ENCODE measurements at regions not wholly inside any gene's neighbourhood (a gene's known extent, or its start where the extent isn't known, plus 50 kb on each side); places are given as distances from the start of the nearest gene placed in this dataset.

DNA sequence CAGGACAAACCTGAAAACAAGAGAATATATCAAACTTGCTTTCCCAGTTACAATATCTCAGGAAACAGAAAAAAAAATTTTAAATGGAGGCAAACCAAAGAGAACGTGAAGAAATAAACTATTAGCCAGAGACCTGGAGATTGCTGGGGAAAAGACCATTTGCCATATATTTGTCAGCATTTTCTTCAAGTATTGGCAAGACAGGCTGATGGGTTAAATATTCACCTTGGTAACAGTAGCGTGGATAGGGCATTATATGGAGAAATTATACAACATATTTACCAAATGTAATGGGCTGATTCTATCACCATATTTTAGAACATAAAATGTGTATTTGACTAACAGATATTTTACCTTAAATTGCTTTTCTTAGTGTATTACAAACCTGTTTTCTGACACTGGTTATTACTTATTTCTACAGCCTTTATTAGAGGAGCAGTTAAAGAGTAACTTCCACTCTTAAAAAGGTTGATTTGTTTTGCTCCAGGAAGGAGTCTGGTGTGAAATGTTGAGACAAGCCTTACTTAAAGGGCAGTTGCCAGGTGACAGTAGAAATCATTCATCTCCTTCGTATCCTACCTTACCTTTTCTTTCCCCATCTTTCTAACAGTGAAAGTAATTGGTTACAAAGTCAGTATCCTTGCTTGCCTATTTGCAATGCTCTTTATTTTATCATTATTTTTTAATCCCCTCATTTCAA is 575.5 kb downstream of the GBA3 start:
- DNase-seq (ENCODE audit: low read depth, low spot score): no peak

DNA sequence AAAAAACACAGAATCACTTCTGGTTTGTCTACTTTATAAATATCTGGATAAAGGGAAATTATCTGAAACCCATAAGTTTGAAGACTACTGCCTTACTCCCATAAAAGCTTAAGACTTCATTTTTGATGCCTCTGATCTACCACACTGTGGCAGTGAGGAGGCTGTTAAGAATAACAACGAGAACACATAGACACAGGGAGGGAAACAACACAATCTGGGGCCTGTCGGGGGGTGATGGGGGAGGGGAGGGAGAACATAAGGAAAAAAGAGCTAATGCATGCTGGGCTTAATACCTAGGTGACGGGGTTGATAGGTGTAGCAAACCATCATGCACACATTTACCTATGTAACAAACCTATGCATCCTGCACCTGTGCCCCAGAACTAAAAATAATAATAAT is 573.7 kb downstream of the GBA3 start:
- DNase-seq (ENCODE audit: low read depth, low spot score): no peak

DNA sequence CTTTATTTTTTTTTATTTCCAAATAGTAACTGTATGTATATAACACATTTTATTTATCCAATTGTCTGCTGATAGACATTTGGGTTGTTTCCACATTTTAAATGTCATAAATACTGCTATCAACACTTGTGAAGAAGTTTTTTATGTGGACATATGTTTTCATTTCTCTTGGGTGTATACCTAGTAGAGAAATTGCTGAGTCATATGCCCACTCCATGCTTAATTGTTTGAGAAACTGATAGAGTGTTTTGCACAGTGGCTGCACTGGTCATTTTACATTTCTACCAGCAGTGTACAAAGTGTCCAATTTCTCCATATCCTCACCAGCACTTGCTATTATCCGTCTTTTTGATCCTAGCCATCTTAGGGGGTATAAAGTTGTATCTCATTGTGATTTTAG is 567.8 kb downstream of the GBA3 start:
- DNase-seq (ENCODE audit: low read depth, low spot score): no peak

DNA sequence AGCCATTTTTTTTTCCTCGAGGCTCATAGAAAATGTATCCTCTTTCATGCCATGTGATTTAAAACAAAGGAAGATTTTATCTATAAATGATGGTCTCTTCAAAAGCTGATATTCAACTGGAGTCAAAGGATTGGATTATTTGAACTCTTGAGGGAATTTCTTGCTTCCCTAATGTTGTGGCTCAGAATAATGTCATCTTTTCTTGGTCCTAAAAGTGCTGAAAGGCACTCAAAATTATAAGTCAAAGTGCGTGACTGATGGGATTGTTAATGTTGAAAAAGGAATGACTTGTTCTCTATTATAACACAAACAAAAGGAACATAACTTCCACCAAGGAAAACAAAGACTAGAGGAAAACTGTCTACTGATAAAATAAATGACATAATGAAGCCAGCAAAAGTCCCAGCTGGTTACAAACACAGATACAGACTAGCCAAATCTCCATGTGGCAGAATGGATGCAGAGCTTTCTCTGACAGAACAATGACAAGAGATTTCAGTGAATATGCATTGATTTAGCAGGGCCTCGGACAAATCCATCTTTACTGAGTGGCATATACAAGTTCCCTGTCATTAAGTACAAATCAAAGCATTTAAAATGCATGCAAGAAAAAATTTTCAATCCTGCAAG is 552.6 kb downstream of the GBA3 start:
- DNase-seq (ENCODE audit: low read depth, low spot score): no peak

DNA sequence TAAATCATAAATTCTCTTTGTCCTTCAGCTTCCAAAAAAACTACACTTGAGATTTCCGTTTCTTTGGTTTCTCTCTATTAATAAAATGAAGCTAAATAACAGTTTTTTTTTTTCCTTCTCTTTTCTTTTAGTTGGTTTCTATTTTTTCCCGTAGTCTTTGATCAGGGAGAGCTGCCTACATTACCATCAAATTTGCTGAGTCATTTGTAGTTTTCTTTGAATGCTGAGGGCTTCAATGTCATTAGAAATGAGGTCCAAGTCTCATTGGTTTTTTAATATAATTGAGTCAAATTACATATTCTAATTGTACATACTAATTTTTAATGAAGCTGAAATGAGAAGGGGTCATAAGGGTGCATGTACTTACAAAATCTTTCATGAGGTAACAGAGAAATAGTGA is 550.2 kb downstream of the GBA3 start:
- DNase-seq (ENCODE audit: low read depth, low spot score): no peak

DNA sequence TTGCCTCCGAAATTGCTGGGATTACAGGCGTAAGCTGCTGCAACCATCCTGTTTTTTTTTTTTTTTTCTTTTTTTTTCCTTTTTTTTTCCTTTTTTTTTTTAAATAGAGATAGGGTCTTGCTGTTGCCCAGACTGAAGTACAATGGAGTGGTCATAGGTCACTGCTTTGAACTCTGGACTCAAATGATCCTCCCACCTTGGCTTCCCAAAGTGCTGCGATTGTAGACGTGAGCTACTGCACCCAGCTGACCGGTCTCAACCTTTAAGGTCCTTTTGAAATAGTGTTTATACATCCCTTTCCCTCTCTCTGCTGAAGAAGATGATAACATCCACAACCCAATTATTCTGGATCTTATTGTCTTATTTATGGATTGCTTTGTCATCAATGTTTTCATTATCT is 548.7 kb downstream of the GBA3 start:
- no peak for DNase-seq (ENCODE audit: low read depth, low spot score)

DNA sequence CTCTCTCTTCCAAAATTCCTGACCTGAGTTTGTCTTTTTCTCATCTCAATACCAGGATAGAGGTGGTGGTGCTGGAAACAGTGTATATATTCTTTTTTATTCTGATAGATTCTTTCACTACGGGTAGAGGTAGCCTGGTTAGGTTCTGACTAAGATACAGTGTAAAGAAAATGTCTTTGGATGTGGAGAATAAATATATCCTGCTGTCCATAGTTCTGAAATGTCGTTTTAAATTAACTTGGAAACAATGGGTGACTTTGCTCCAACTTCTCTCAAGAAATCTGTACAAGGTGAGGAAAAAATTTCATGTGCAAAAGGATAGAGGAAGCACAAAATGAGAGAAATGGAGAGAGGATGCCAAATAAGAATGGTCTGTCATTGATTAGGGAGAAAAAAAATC is 546.1 kb downstream of the GBA3 start:
- no peak for DNase-seq (ENCODE audit: low read depth, low spot score)

DNA sequence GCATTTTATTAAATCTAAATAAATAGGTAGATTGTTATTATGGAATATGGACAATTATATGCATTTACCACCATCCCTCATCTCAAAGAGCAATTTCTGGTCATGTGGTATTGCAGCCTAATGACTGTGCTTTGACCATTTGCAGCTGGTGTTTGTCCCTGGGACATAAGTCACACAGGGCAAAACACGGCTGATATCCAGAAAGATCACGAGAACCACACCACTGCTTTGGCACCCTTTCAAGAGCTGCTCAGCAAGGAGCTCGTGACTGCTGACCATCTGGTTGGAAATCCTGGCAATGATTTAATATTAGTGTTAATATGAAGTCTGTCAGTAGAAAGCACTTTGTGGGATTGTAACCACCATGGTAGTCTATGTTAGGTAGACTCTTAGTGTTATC is 545.0 kb downstream of the GBA3 start:
- DNase-seq (ENCODE audit: low read depth, low spot score): no peak

DNA sequence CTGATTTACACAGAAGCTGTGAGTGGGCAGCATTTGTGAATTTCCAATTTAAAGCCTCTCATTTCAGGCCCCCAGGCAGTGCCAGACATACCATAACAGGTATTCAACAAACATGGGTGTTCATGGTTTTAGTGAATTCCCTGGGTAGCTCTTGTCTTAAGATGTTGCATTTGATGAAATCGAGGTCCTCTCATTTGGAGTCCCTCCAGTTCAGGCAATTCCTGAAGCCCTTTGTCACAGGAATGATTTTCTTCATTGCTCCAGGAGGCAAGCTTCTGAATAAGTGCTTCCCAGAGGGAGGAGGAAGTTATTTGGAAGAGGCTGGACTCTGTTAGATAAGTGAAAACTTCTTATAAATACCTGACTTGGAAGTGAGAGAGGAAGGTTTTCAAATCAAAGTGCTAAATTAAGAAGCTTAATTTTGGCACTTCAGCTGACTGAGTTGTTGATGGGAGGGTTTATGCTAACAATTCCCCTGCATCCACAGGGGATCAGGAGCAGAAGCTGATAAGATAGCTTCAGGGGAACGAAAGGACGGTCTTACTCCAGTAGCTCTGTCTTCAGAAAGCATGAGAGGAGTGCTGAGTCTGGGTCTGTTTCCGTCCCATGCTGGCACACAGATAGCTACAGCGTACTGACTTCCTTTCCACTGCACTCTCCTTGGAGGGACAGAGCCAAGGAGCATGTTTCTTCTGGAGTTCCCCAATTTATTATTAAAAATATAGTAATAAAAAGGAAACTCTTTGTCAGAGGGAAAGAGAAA is 543.1 kb downstream of the GBA3 start:
- peak; percentile 45 for DNase-seq (ENCODE audit: low read depth, low spot score)

DNA sequence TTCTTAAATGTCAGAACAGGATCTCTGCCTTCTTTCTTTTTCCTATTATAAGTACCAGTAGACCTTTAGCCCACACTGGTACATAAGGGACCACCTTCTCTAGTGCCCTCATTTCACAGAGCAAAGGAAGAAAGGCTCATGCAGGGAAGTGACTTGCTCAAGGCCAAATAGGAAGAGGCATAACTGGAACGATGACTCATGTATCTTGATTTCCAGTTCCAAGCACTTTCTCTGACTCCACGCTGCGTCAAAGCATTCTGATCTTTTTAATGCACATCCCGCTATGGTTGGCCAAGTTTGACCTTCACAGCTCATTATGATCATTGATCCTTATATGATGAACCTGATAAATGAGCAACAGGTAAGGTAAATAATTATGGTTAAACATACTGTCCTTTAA is 542.0 kb downstream of the GBA3 start:
- DNase-seq (ENCODE audit: low read depth, low spot score): no peak

DNA sequence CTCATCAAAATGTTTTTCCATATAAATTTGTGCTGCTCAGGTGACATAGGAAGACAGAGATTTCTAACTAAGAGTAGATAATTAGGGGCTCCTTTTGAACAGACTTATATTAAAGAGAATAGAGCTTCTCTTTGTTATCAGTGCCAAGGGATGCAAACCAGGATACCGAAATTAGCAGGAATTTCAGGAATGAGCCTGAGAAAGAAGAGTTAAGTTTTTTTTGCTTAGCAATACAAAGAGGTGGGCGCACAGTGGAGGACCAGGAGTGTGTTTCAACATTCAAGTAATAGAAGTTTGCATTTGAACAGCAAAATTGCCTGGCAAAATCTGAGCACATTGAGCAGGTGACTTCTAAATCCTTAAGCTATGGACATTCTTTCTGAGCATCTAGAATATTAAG is 541.3 kb downstream of the GBA3 start:
- peak; percentile 33 for DNase-seq (ENCODE audit: low read depth, low spot score)

DNA sequence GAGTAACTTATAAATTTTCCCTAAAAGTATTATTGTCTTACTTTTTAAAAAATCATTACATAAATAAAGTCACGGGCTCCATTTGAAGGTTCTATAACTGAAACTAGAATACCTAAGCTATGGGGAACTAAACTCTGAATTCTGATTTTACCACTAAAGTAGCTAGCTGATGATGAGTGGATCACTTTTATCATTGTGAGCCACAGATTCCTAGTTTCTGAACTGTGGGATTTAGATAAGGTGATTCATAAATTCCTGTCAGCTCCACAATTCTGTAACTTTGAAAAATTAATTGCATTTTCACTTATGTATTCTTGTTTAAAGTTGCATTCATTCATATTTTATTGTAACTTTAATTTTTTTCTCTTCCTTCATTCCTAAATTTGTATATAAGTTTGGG is 540.9 kb downstream of the GBA3 start:
- DNase-seq (ENCODE audit: low read depth, low spot score): no peak

DNA sequence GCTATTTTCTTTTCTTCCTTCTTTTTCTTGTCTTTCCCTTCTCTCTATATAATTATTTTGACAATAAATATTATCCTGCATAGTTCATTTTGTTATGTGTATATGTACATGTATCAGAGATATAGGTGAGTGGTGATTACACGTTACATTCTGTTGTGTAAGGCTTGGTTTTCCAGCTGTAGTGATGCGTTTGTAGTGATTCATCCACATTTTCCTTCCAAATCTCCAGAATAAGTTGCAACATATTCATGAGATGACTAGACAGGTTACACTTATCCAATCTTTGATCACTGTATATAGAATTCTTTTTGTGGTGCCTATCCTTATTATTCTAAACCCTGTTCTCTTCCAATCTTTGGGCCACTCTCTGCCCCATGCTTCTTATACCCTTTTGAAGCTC is 540.2 kb downstream of the GBA3 start:
- DNase-seq (ENCODE audit: low read depth, low spot score): no peak

DNA sequence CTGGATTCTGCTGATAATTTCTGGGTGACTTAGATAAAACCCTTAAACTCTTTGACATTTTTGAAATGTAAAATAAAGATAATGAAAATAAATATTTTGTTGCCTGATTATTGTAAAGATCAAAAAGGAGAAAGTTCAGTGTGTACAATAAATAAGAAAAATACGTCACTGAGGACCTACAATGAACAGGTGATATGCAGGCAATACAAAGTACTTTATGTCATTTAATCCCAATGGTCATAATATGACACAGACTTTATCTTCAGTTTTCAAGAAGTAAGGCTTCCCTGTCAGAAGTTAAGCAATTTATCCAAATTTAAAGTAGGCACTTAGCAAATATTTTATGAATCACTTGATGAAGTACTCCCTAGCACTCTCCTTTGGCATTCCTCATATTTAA is 532.8 kb downstream of the GBA3 start:
- no peak for DNase-seq (ENCODE audit: low read depth, low spot score)

DNA sequence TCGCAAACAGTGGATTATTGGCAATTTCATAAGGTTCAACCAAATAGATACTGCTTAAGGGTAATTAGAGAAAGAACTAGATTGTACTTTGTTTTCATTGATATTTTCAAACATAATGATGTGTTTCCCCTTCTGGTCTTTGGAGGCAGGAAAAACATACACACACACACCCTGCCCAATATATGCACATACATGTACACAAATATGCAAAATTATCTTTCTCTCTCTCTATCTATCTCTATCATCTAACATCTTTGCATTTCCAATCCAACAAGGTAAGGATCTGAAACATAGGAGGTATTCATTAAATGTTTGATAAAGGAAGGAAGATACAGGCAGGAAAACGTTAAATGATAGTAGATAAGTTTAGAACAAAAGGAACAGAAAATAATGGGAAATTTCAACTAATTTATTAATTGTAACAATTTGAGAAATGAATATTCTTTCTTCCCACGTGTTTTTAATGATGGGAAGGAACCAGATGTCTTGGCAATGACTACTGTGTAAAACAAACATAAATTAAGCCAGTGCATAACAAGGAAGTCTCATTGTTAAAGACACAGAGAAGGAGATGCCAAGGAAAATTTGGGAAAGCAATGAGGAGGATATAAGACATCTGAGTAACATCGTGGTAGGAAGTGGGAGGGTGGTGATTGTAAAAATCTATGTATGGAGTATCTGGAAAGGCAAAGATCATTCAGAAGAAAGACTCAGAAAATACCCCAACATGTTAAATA is 532.1 kb downstream of the GBA3 start:
- DNase-seq (ENCODE audit: low read depth, low spot score): no peak

DNA sequence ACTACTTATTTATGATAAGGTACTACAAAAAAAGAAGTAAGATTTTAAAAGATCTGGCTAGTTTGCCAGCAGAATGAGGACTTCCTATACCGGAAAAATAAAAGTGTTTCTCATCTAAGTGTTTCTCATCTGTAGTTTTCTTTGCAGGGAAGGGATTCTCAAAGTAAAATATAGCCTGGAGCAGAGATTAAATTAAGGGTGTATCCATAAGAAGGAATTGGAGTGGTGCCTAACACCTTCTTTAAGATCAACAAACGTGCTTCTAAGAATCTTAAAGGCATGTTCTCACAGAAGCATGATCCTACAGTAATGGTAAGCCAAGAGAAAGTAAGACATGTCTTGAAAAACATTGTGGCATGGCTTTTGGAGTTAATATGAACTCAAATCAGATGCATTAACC is 528.2 kb downstream of the GBA3 start:
- DNase-seq (ENCODE audit: low read depth, low spot score): no peak

DNA sequence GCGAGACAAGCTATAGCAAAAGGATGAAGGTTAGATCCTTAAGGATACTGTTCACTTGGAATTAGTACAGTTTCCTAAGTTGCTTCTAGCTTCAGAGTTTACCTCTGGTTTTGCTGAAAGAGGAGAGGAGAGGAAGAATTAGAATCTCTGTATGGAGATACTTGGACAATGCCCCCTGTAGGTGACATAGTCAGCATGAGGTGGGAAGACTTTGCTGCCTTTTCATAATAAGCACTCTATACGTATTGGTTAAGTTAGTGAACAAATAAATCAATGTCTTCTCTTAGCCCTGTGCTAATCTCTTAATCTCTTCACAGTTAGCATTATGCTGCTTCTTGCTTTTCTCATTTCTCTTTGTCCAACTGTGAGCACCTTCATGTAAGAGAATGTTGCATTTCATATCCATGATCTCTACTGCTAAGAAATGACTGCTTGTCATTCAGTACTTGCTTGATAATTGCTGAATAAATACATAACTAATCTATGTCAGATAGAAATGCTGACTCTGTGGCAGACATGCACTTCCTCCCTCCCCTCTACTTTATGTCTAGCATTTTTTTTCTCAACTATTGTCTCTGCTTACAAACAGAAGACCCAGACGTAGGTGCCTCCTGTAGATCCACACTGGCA is 527.2 kb downstream of the GBA3 start:
- no peak for DNase-seq (ENCODE audit: low read depth, low spot score)

DNA sequence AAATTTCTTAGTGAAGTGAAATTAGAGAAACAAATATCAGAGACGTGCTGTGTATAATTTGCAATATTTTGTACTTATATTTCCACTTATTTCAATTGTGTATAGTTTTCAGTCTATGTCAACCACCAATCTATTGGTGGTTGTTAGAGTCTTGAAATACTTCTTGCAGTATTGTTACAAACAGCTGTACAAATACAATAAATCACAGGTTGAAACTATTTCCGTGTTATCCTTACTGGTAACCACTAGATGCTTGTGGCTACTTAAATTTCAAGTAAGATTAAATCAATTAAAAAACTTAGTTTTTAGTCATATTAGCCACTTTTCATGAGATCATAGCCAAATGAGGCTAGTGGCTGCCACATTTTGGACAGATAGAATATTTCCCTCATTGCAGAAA is 520.5 kb downstream of the GBA3 start:
- no peak for DNase-seq (ENCODE audit: low read depth, low spot score)

DNA sequence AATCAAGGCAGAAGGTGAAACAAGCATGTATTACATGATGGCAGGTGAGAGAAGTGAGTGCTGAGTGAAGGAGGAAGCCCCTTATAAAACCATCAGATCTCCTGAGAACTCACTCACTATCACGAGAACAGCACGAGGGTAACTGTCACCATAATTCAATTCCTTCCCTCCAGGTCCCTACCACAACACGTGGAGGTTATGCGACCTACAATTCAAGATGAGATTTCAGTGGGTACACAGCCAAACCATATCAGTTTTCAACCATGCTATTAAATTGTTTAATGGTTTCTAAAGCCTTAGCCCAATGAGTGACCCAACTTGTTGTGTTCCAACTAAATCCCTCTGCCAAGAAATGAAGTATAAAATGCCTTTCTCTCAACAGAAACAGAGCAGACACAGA is 519.8 kb downstream of the GBA3 start:
- no peak for DNase-seq (ENCODE audit: low read depth, low spot score)

DNA sequence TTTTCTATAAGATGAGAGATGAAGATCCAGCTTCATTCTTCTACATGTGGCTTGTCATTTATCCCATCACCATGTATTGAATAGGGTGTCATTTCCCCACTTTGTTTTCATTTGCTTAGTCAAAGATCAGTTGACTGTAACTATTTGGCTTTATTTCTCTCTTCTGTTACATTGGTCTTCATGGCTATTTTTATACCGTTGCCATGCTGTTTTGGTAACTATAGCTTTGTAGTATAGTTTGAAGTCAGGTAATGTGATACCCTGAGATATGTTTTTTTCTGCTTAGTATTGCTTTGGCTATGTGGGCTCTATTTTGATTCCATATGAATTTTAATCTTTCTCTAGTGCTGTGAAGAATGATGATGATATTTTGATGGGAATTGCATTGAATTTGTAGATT is 514.3 kb downstream of the GBA3 start:
- no peak for DNase-seq (ENCODE audit: low read depth, low spot score)

DNA sequence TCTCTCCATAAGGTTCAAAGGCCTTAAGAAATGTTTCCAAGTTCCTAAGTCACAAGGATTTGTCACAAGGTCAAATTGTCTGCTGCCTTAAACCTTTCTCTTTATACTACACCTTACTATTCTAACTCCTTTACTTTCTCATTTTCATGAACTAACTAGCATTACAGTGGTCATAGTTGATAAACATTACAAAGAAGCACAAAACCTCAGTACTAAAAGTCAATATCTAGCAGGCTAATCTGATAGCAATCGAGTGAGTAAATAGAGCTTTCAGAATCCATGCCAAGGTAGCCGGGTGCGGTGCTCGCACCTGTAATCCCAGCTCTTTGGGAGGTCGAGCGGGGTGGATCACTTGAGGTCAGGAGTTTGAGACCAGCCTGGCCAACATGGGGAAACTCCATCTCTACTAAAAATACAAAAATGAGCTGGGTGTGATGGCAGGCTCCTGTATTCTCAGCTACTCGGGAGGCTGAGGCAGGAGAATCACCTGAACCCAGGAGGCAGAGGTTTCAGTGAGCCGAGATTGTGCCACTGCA is 510.0 kb downstream of the GBA3 start:
- DNase-seq (ENCODE audit: low read depth, low spot score): no peak

DNA sequence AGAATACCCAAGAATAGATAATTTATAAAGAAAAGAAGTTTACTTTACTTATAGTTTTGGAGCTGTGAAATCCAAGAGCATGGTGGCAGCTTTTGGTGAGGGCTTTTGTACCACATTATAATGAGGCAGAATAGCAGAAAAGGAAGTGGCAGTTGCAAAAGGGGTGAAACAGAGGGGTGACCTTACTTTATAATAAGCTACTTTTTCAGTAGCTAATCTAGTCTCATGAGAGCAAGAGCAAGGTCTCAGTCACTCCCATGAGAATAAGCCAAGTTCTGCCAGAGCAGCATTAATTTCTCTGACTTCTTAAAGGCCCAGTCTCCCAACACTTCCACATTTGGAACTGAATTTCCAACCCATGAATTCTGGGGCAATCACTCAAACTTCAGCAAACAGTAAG is 502.0 kb downstream of the GBA3 start:
- no peak for DNase-seq (ENCODE audit: low read depth, low spot score)

Data from ELF-1 (cell line).